ENCODE measurements at regions not wholly inside any gene's neighbourhood (a gene's known extent, or its start where the extent isn't known, plus 50 kb on each side); places are given as distances from the start of the nearest gene placed in this dataset.

- TF ChIP-seq CTCF (IDR thresholded peaks at IDR 0.05; ENCODE audit: poor library complexity, severe bottlenecking) (no peak), EZH2 (IDR thresholded peaks at IDR 0.05; ENCODE audit: borderline replicate concordance, insufficient read depth, low read length, poor library complexity, severe bottlenecking) (no peak), MXI1 (conservative IDR thresholded peaks at IDR 0.05; ENCODE audit: poor library complexity, severe bottlenecking) (no peak), RAD21 (conservative IDR thresholded peaks at IDR 0.05) (no peak), EP300 (conservative IDR thresholded peaks at IDR 0.05; ENCODE audit: poor library complexity, severe bottlenecking) (no peak), POLR2AphosphoS5 (IDR thresholded peaks at IDR 0.05) (no peak), SMC3 (conservative IDR thresholded peaks at IDR 0.05; ENCODE audit: poor library complexity) (no peak), TAF1 (IDR thresholded peaks at IDR 0.05; ENCODE audit: low read depth) (no peak), REST (IDR thresholded peaks at IDR 0.05; ENCODE audit: borderline replicate concordance) (no peak)
Observed at GRCh38 chr5:142531977-142532780, 153.7 kb downstream of the FGF1 start.

All from neural cell (in vitro differentiated cells).